HEK293 (cell line): ENCODE measurements at regions not wholly inside any gene's neighbourhood (a gene's known extent, or its start where the extent isn't known, plus 50 kb on each side); places are given as distances from the start of the nearest gene placed in this dataset.

Source experiments
- CTCF ChIA-PET: fragments of 350-600 bp; formaldehyde crosslinking; extraction: SDS; loops from one replicate; lab custom pipeline; 2021; ENCODE audit warnings: antibody characterized with exemption; lab: Yijun Ruan, JAX
- POLR2A ChIA-PET: fragments of 300-600 bp; formaldehyde crosslinking; extraction: SDS; loops from one replicate; lab custom pipeline; 2020; ENCODE audit warnings: antibody characterized with exemption, inconsistent platforms; lab: Yijun Ruan, JAX
- H3K27ac ChIP-seq: fragments of 200-500 bp; sonication (Bioruptor generic); 2 replicates; pipeline ENCODE4 v1.5.1; 2014; ENCODE audit warnings: low read depth, low read length, control low read depth, inconsistent platforms; ENCODE audit errors: extremely low read depth
- H3K36me3 ChIP-seq, 2 experiments: fragments of 200-500 bp in 1 of 2; sonication (Bioruptor generic) in 1 of 2; 1 replicate in 1 of 2; 2 replicates in 1 of 2; pipeline ENCODE4 v1.5.1; 2014 to 2017; ENCODE audit warnings: inconsistent platforms in 2 of 2, low read length in 2 of 2; ENCODE audit not compliant: control insufficient read depth in 2 of 2, insufficient read depth in 1 of 2
- H3K4me1 ChIP-seq: fragments of 200-500 bp; sonication (Bioruptor generic); 2 replicates; pipeline ENCODE4 v1.5.1; 2014; ENCODE audit warnings: mild to moderate bottlenecking, low read length, inconsistent platforms; ENCODE audit not compliant: control insufficient read depth, insufficient read depth
- H3K4me3 ChIP-seq: 2 replicates; pipeline ENCODE4 v1.5.1; 2011; ENCODE audit warnings: low read depth, mild to moderate bottlenecking, control low read depth, low read length, moderate library complexity
- H3K9me3 ChIP-seq: fragments of 200-500 bp; sonication (Bioruptor generic); 2 replicates; pipeline ENCODE4 v1.5.1; 2014; ENCODE audit warnings: low read depth, low read length, inconsistent platforms; ENCODE audit not compliant: control insufficient read depth, insufficient read depth
- GLI2 ChIP-seq: fragments of 450-650 bp; formaldehyde crosslinking; IDR thresholded peaks from 2 replicates; pipeline ENCODE4; 2017; ENCODE audit warnings: missing biosample characterization, missing genetic modification characterization, low read depth, borderline replicate concordance
- KLF10 ChIP-seq: fragments of 450-650 bp; IDR thresholded peaks from 2 replicates; pipeline ENCODE4 v1.5.1; 2018; ENCODE audit warnings: missing biosample characterization, mild to moderate bottlenecking, missing genetic modification characterization
- MYNN ChIP-seq: fragments of 450-650 bp; formaldehyde crosslinking; IDR thresholded peaks from 2 replicates; pipeline ENCODE4 v1.5.1; 2016; ENCODE audit warnings: missing biosample characterization, missing genetic modification characterization, borderline replicate concordance
- ZNF138 ChIP-seq: fragments of 450-650 bp; formaldehyde crosslinking; IDR thresholded peaks from 2 replicates; pipeline ENCODE4 v1.5.1; 2016; ENCODE audit warnings: missing biosample characterization, missing genetic modification characterization, borderline replicate concordance
- ZNF157 ChIP-seq: fragments of 450-650 bp; formaldehyde crosslinking; IDR thresholded peaks from 2 replicates; pipeline ENCODE4 v1.5.1; 2016; ENCODE audit warnings: missing biosample characterization, missing genetic modification characterization
- ZNF221 ChIP-seq: fragments of 450-650 bp; formaldehyde crosslinking; IDR thresholded peaks from 2 replicates; pipeline ENCODE4 v1.5.1; 2017; ENCODE audit warnings: missing biosample characterization, missing genetic modification characterization, borderline replicate concordance
- ZNF311 ChIP-seq: fragments of 450-650 bp; formaldehyde crosslinking; IDR thresholded peaks from 2 replicates; pipeline ENCODE4 v1.5.1; 2017; ENCODE audit warnings: missing biosample characterization, missing genetic modification characterization, borderline replicate concordance
- ZNF335 ChIP-seq: fragments of 450-650 bp; formaldehyde crosslinking; conservative IDR thresholded peaks from 2 replicates; pipeline ENCODE4 v1.5.1; 2016; ENCODE audit warnings: missing biosample characterization, missing genetic modification characterization
- ZNF37A ChIP-seq: fragments of 450-650 bp; IDR thresholded peaks from 2 replicates; pipeline ENCODE4 v1.5.1; 2018; ENCODE audit warnings: missing biosample characterization, missing genetic modification characterization
- ZNF404 ChIP-seq: fragments of 450-650 bp; formaldehyde crosslinking; IDR thresholded peaks from 2 replicates; pipeline ENCODE4 v1.5.1; 2017; ENCODE audit warnings: missing biosample characterization, missing genetic modification characterization
- ZNF48 ChIP-seq: fragments of 450-650 bp; formaldehyde crosslinking; IDR thresholded peaks from 2 replicates; pipeline ENCODE4 v1.5.1; 2016; ENCODE audit warnings: missing biosample characterization, missing genetic modification characterization
- ZNF544 ChIP-seq: fragments of 450-650 bp; formaldehyde crosslinking; IDR thresholded peaks from 2 replicates; pipeline ENCODE4 v1.5.0; 2017; ENCODE audit warnings: missing biosample characterization, missing genetic modification characterization
- ZNF561 ChIP-seq: fragments of 450-650 bp; IDR thresholded peaks from 2 replicates; pipeline ENCODE4 v1.5.1; 2018; ENCODE audit warnings: missing biosample characterization, missing genetic modification characterization, borderline replicate concordance
- ZNF654 ChIP-seq: fragments of 450-650 bp; formaldehyde crosslinking; IDR thresholded peaks from 2 replicates; pipeline ENCODE4 v1.5.1; 2016; ENCODE audit warnings: low read depth, missing biosample characterization, missing genetic modification characterization
- ZNF701 ChIP-seq: fragments of 450-650 bp; formaldehyde crosslinking; IDR thresholded peaks from 2 replicates; pipeline ENCODE4 v1.5.1; 2016; ENCODE audit warnings: missing biosample characterization, missing genetic modification characterization
- ZNF777 ChIP-seq: fragments of 450-650 bp; formaldehyde crosslinking; IDR thresholded peaks from 2 replicates; pipeline ENCODE4 v1.5.1; 2017; ENCODE audit warnings: missing biosample characterization, missing genetic modification characterization, borderline replicate concordance
- ZNF830 ChIP-seq: fragments of 450-650 bp; IDR thresholded peaks from 2 replicates; pipeline ENCODE4 v1.5.0; 2018; ENCODE audit warnings: missing biosample characterization, missing genetic modification characterization, low read depth, mild to moderate bottlenecking, moderate library complexity
- TF ChIP-seq, protein P1 (sequence below): fragments of 450-650 bp; formaldehyde crosslinking; IDR thresholded peaks from 2 replicates; pipeline ENCODE4 v1.5.1; 2016; ENCODE audit warnings: missing biosample characterization, missing genetic modification characterization
- TF ChIP-seq, protein P2 (sequence below): fragments of 450-650 bp; formaldehyde crosslinking; IDR thresholded peaks from 2 replicates; pipeline ENCODE4; 2016; ENCODE audit warnings: missing biosample characterization, missing genetic modification characterization
- TF ChIP-seq, protein P3 (sequence below): fragments of 450-650 bp; formaldehyde crosslinking; IDR thresholded peaks from 2 replicates; pipeline ENCODE4 v1.5.1; 2017; ENCODE audit warnings: missing biosample characterization, missing genetic modification characterization
- TF ChIP-seq, protein P4 (sequence below): fragments of 450-650 bp; IDR thresholded peaks from 2 replicates; pipeline ENCODE4 v1.5.1; 2018; ENCODE audit warnings: missing biosample characterization, missing genetic modification characterization

DNA sequence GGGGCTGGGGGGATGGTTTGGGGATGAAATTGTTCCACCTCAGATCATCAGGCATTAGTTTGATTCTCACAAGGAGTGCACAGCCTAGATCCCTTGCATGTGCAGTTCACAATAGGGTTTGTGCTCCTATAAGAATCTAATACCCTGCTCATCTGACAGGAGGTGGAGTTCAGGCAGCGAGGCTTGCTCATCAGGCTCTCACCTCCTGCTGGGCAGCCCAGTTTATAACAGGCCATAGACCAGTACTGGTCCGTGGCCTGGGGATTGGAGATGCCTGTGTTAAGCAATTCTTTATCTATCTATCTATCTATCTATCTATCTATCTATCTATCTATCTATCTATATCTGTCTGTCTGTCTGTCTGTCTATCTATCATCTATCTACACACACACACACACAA is 525.3 kb upstream of the DAB1 start:
- TF ChIP-seq ZNF404 (tag by site-specific recombination), result no peak
- no peak for TF ChIP-seq ZNF654
- TF ChIP-seq, protein P1, sequence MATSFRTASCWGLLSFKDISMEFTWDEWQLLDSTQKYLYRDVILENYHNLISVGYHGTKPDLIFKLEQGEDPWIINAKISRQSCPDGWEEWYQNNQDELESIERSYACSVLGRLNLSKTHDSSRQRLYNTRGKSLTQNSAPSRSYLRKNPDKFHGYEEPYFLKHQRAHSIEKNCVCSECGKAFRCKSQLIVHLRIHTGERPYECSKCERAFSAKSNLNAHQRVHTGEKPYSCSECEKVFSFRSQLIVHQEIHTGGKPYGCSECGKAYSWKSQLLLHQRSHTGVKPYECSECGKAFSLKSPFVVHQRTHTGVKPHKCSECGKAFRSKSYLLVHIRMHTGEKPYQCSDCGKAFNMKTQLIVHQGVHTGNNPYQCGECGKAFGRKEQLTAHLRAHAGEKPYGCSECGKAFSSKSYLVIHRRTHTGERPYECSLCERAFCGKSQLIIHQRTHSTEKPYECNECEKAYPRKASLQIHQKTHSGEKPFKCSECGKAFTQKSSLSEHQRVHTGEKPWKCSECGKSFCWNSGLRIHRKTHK, result no peak
- TF ChIP-seq ZNF311 (tag by site-specific recombination), result no peak
- TF ChIP-seq ZNF544 (tag by site-specific recombination), result no peak
- TF ChIP-seq, protein P2, sequence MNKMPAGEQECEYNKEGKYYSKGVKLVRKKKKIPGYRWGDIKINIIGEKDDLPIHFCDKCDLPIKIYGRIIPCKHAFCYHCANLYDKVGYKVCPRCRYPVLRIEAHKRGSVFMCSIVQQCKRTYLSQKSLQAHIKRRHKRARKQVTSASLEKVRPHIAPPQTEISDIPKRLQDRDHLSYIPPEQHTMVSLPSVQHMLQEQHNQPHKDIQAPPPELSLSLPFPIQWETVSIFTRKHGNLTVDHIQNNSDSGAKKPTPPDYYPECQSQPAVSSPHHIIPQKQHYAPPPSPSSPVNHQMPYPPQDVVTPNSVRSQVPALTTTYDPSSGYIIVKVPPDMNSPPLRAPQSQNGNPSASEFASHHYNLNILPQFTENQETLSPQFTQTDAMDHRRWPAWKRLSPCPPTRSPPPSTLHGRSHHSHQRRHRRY, result no peak
- no peak for TF ChIP-seq ZNF830 (tag by site-specific recombination)
- TF ChIP-seq ZNF157, result no peak
- no peak for TF ChIP-seq ZNF561 (tag by site-specific recombination)
- no peak for TF ChIP-seq ZNF138 (tag by site-specific recombination)
- no peak for TF ChIP-seq ZNF335 (tag by site-specific recombination)
- TF ChIP-seq KLF10 (tag by site-specific recombination), result no peak
- POLR2A ChIA-PET, result no interaction called here

DNA sequence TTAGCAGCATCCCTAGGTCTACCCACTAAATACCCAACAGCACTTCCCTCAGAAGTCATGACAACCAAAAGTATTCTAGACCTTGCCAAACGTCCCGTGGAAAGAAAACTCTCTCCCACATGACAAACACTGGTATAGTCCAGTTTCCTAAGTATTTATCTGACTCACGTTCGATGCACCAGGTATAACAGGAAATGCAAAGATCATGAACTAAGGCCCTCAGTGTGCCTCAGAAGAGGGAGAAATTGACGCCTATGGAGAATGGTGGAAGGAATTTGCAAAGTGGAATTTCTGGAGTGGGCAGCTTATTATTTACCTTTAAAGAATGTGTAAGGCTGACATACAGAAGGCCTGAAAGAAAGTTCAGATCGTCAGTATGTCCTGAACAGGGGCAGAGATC is 523.6 kb upstream of the DAB1 start:
- CTCF ChIA-PET, result no interaction called here
- H3K27ac ChIP-seq, result no peak overlapping the region
- no peaks in the 10 kb centered on the region for H3K36me3 ChIP-seq
- TF ChIP-seq ZNF777 (tag by site-specific recombination), result no peak
- no peak for TF ChIP-seq MYNN
- TF ChIP-seq ZNF221, result no peak
- TF ChIP-seq, protein P3, sequence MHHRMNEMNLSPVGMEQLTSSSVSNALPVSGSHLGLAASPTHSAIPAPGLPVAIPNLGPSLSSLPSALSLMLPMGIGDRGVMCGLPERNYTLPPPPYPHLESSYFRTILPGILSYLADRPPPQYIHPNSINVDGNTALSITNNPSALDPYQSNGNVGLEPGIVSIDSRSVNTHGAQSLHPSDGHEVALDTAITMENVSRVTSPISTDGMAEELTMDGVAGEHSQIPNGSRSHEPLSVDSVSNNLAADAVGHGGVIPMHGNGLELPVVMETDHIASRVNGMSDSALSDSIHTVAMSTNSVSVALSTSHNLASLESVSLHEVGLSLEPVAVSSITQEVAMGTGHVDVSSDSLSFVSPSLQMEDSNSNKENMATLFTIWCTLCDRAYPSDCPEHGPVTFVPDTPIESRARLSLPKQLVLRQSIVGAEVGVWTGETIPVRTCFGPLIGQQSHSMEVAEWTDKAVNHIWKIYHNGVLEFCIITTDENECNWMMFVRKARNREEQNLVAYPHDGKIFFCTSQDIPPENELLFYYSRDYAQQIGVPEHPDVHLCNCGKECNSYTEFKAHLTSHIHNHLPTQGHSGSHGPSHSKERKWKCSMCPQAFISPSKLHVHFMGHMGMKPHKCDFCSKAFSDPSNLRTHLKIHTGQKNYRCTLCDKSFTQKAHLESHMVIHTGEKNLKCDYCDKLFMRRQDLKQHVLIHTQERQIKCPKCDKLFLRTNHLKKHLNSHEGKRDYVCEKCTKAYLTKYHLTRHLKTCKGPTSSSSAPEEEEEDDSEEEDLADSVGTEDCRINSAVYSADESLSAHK, result no peak
- no peak for TF ChIP-seq GLI2 (tag by site-specific recombination)
- TF ChIP-seq ZNF48 (tag by site-specific recombination), result no peak
- TF ChIP-seq ZNF37A (tag by site-specific recombination), result no peak
- no peaks in the 10 kb centered on the region for H3K4me1 ChIP-seq
- POLR2A ChIA-PET, result no interaction called here
- H3K4me3 ChIP-seq, result no peak overlapping the region
- H3K9me3 ChIP-seq, result no peaks in the 10 kb centered on the region

More for the DNA sequence above, 525.3 kb upstream of the DAB1 start:
- Histone ChIP-seq H3K36me3 (no peaks in the 10 kb centered on the region), H3K9me3 (no peaks in the 10 kb centered on the region), H3K4me1 (no peaks in the 10 kb centered on the region), H3K27ac (no peak overlapping the region), H3K4me3 (no peak overlapping the region)
- CTCF ChIA-PET, result no interaction called here

DNA sequence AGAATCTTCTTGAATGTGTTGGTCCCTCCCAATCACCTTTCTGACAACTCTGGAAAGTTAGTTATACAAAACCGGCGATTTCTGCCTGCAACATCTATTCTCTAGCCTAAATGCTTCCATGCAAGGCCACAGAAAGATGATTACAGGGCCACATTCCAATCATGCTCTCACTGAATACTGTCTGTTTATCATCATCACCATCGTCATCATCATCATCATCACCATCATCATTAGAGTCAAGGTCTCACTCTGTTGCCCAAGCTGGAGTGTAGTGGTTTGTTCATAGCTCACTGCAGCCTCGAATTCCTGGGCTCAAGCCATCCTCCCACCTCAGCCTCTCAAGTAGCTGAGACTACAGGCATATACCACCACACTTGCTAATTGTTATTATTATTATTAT is 521.2 kb upstream of the DAB1 start:
- no peak for TF ChIP-seq ZNF701 (tag by site-specific recombination)
- TF ChIP-seq, protein P4, sequence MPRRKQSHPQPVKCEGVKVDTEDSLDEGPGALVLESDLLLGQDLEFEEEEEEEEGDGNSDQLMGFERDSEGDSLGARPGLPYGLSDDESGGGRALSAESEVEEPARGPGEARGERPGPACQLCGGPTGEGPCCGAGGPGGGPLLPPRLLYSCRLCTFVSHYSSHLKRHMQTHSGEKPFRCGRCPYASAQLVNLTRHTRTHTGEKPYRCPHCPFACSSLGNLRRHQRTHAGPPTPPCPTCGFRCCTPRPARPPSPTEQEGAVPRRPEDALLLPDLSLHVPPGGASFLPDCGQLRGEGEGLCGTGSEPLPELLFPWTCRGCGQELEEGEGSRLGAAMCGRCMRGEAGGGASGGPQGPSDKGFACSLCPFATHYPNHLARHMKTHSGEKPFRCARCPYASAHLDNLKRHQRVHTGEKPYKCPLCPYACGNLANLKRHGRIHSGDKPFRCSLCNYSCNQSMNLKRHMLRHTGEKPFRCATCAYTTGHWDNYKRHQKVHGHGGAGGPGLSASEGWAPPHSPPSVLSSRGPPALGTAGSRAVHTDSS (tag by site-specific recombination), result peak; percentile 63; the same call in 1 of the 2 replicates
- no peaks in the 10 kb centered on the region for H3K4me1 ChIP-seq
- H3K9me3 ChIP-seq, result no peaks in the 10 kb centered on the region
- POLR2A ChIA-PET, result no interaction called here
- H3K36me3 ChIP-seq, result no peaks in the 10 kb centered on the region
- H3K4me3 ChIP-seq, result no peak overlapping the region
- CTCF ChIA-PET, result no interaction called here
- no peak overlapping the region for H3K27ac ChIP-seq
